ENCODE measurements at regions not wholly inside any gene's neighbourhood (a gene's known extent, or its start where the extent isn't known, plus 50 kb on each side); places are given as distances from the start of the nearest gene placed in this dataset.

DNA sequence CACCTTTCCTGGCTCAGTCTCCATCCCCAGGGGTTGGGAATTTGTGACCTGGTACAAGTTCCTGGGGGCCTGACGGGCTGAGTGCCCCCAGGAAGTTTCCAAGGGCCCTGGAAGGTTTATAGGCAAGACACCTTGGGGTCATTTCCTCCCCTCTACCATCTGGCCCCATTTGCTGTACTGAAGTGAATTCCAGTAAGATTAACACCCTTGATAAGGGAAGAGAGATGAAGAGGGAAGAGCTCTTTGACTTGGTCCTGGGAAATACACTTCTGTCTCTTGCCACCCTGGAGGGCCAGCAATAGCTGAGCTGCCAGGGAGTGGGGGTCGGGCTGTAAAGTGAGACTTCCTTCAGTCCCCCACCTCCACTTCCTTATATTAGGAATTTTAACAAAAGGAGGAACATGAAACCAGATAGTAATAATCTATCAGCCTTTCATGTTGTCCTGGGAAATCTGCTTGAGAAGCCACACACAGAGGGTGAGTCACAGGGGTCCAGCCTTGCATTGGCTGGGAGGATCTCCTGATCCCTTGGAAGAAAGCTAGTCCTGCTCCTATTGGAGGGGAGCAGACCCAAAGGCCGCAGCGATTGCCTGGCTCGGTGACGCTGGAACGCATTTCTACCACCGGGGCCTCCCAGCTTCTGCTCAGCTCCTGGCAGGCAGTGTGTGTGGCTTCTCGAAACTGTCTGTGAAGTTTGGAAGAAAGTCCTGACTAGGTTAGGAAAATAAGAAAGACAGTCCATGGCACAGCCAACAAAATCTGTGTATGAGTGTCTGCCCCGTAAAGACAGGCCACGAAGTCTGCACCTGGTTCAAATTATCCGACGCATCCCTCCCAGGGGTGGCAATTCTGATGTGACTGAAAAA, 87.3 kb downstream of the ACAA2 start (continued):
- TF ChIP-seq, protein P1, sequence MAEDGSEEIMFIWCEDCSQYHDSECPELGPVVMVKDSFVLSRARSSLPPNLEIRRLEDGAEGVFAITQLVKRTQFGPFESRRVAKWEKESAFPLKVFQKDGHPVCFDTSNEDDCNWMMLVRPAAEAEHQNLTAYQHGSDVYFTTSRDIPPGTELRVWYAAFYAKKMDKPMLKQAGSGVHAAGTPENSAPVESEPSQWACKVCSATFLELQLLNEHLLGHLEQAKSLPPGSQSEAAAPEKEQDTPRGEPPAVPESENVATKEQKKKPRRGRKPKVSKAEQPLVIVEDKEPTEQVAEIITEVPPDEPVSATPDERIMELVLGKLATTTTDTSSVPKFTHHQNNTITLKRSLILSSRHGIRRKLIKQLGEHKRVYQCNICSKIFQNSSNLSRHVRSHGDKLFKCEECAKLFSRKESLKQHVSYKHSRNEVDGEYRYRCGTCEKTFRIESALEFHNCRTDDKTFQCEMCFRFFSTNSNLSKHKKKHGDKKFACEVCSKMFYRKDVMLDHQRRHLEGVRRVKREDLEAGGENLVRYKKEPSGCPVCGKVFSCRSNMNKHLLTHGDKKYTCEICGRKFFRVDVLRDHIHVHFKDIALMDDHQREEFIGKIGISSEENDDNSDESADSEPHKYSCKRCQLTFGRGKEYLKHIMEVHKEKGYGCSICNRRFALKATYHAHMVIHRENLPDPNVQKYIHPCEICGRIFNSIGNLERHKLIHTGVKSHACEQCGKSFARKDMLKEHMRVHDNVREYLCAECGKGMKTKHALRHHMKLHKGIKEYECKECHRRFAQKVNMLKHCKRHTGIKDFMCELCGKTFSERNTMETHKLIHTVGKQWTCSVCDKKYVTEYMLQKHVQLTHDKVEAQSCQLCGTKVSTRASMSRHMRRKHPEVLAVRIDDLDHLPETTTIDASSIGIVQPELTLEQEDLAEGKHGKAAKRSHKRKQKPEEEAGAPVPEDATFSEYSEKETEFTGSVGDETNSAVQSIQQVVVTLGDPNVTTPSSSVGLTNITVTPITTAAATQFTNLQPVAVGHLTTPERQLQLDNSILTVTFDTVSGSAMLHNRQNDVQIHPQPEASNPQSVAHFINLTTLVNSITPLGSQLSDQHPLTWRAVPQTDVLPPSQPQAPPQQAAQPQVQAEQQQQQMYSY (CRISPR knock-in tag; IDR thresholded peaks at IDR 0.05), result no peak
- TF ChIP-seq MYB (IDR thresholded peaks at IDR 0.05; ENCODE audit: borderline replicate concordance, low read depth, low read length), result no peak
- TF ChIP-seq, protein P2, sequence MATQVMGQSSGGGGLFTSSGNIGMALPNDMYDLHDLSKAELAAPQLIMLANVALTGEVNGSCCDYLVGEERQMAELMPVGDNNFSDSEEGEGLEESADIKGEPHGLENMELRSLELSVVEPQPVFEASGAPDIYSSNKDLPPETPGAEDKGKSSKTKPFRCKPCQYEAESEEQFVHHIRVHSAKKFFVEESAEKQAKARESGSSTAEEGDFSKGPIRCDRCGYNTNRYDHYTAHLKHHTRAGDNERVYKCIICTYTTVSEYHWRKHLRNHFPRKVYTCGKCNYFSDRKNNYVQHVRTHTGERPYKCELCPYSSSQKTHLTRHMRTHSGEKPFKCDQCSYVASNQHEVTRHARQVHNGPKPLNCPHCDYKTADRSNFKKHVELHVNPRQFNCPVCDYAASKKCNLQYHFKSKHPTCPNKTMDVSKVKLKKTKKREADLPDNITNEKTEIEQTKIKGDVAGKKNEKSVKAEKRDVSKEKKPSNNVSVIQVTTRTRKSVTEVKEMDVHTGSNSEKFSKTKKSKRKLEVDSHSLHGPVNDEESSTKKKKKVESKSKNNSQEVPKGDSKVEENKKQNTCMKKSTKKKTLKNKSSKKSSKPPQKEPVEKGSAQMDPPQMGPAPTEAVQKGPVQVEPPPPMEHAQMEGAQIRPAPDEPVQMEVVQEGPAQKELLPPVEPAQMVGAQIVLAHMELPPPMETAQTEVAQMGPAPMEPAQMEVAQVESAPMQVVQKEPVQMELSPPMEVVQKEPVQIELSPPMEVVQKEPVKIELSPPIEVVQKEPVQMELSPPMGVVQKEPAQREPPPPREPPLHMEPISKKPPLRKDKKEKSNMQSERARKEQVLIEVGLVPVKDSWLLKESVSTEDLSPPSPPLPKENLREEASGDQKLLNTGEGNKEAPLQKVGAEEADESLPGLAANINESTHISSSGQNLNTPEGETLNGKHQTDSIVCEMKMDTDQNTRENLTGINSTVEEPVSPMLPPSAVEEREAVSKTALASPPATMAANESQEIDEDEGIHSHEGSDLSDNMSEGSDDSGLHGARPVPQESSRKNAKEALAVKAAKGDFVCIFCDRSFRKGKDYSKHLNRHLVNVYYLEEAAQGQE (IDR thresholded peaks at IDR 0.05; ENCODE audit: low read depth, low read length), result no peak
- TF ChIP-seq, protein P3, sequence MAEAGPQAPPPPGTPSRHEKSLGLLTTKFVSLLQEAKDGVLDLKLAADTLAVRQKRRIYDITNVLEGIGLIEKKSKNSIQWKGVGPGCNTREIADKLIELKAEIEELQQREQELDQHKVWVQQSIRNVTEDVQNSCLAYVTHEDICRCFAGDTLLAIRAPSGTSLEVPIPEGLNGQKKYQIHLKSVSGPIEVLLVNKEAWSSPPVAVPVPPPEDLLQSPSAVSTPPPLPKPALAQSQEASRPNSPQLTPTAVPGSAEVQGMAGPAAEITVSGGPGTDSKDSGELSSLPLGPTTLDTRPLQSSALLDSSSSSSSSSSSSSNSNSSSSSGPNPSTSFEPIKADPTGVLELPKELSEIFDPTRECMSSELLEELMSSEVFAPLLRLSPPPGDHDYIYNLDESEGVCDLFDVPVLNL (IDR thresholded peaks at IDR 0.05; ENCODE audit: low read depth, low read length), result no peak

Measured in GM12878 (cell line).